Peyer's patch (tissue), 4 donors: ENCODE measurements at regions not wholly inside any gene's neighbourhood (a gene's known extent, or its start where the extent isn't known, plus 50 kb on each side); places are given as distances from the start of the nearest gene placed in this dataset.
A peak's percentile ranks its signal among the peaks of the same experiment; 100 is the strongest.

ENCODE experiments used
- DNase-seq, 3 donors: peaks; one replicate each; pipeline ENCODE4 v3.0.0-alpha.2; 2017 to 2019
- H3K27ac ChIP-seq, 4 donors: fragments of 200-600 bp; sonication (generic); one replicate each; pipeline ENCODE4 v1.5.1; 2016 to 2019
- H3K27me3 ChIP-seq, 2 donors: fragments of 200-600 bp; sonication (generic); one replicate each; pipeline ENCODE4 v1.5.1; 2019
- H3K36me3 ChIP-seq, 3 donors: fragments of 200-600 bp; sonication (generic); one replicate each; pipeline ENCODE4 v1.5.1; 2016 to 2019
- H3K4me1 ChIP-seq, 4 donors: fragments of 200-600 bp; sonication (generic); one replicate each; pipeline ENCODE4 v1.5.1; 2016 to 2019
- H3K4me3 ChIP-seq, 4 donors: fragments of 200-600 bp; sonication (generic); 1 replicate in 3 of 4; 2 replicates in 1 of 4; pipeline ENCODE4 v1.5.1; 2016 to 2019; ENCODE audit warnings: mild to moderate bottlenecking in 1 of 4
- H3K9me3 ChIP-seq, 4 donors: fragments of 200-600 bp; sonication (generic); one replicate each; pipeline ENCODE4 v1.5.1; 2016 to 2019; ENCODE audit warnings: mild to moderate bottlenecking in 1 of 4
- CTCF ChIP-seq, 6 experiments: fragments of 450-650 bp in 4 of 6; fragments of 200-600 bp in 2 of 6; sonication (generic) in 1 of 6; IDR thresholded peaks; one replicate each; pipeline ENCODE4 v1.5.1; 2017 to 2019; ENCODE audit warnings: antibody characterized with exemption in 6 of 6, mild to moderate bottlenecking in 3 of 6, moderate library complexity in 1 of 6
- POLR2A ChIP-seq, 2 donors: fragments of 450-650 bp; IDR thresholded peaks; one replicate each; pipeline ENCODE4 v1.5.1; 2017; ENCODE audit warnings: antibody characterized with exemption in 2 of 2, mild to moderate bottlenecking in 2 of 2, moderate library complexity in 2 of 2

- Histone ChIP-seq H3K27ac (peak overlapping the region in 1 of 4 donors; percentile 56), H3K4me3 (no peak overlapping the region), H3K36me3 (no peaks in the 10 kb centered on the region), H3K4me1 (peaks cover 0 to 5% (median 0%) of the 10 kb centered on the region in 4 donors), H3K9me3 (no peaks in the 10 kb centered on the region), H3K27me3 (no peaks in the 10 kb centered on the region)
- TF ChIP-seq POLR2A (IDR thresholded peaks at IDR 0.05) (no peak), CTCF (IDR thresholded peaks at IDR 0.05) (no peak)
- no peak for DNase-seq
These were observed 323.6 kb downstream of the CD83 start for GRCh38 chr6:14440940-14441781.

GRCh38 chr6:14442242-14442641, 324.7 kb downstream of the CD83 start:
- H3K4me3 ChIP-seq = no peak overlapping the region
- TF ChIP-seq POLR2A (IDR thresholded peaks at IDR 0.05) = no peak
- no peak for TF ChIP-seq CTCF (IDR thresholded peaks at IDR 0.05)
- H3K9me3 ChIP-seq = no peaks in the 10 kb centered on the region
- no peaks in the 10 kb centered on the region for H3K36me3 ChIP-seq
- H3K27ac ChIP-seq = no peak overlapping the region
- peaks cover 0 to 5% (median 0%) of the 10 kb centered on the region in 4 donors for H3K4me1 ChIP-seq
- no peaks in the 10 kb centered on the region for H3K27me3 ChIP-seq
- DNase-seq = no peak

- H3K4me3 ChIP-seq = no peak overlapping the region
- DNase-seq = no peak
- peaks cover 0 to 5% (median 0%) of the 10 kb centered on the region in 4 donors for H3K4me1 ChIP-seq
- no peak overlapping the region for H3K27ac ChIP-seq
- TF ChIP-seq POLR2A (IDR thresholded peaks at IDR 0.05) (no peak), CTCF (IDR thresholded peaks at IDR 0.05) (no peak)
- no peaks in the 10 kb centered on the region for H3K36me3 ChIP-seq
- H3K9me3 ChIP-seq = no peaks in the 10 kb centered on the region
- no peaks in the 10 kb centered on the region for H3K27me3 ChIP-seq
These were observed 326.2 kb downstream of the CD83 start for GRCh38 chr6:14443629-14444268.

GRCh38 chr6:14444295-14444972, 326.9 kb downstream of the CD83 start:
- H3K36me3 ChIP-seq = no peaks in the 10 kb centered on the region
- no peak overlapping the region for H3K27ac ChIP-seq
- no peak overlapping the region for H3K4me3 ChIP-seq
- no peaks in the 10 kb centered on the region for H3K9me3 ChIP-seq
- DNase-seq = no peak
- peaks cover 0 to 5% (median 0%) of the 10 kb centered on the region in 4 donors for H3K4me1 ChIP-seq
- H3K27me3 ChIP-seq = no peaks in the 10 kb centered on the region
- TF ChIP-seq POLR2A (IDR thresholded peaks at IDR 0.05) (no peak), CTCF (IDR thresholded peaks at IDR 0.05) (no peak)

GRCh38 chr6:14447240-14447639, 329.7 kb downstream of the CD83 start:
- DNase-seq = no peak
- no peaks in the 10 kb centered on the region for H3K9me3 ChIP-seq
- H3K4me1 ChIP-seq = no peaks in the 10 kb centered on the region
- H3K27me3 ChIP-seq = no peaks in the 10 kb centered on the region
- H3K36me3 ChIP-seq = no peaks in the 10 kb centered on the region
- no peak overlapping the region for H3K4me3 ChIP-seq
- no peak overlapping the region for H3K27ac ChIP-seq
- TF ChIP-seq CTCF (IDR thresholded peaks at IDR 0.05) (no peak), POLR2A (IDR thresholded peaks at IDR 0.05) (no peak)
